T-helper 1 cell treated with Interleukin-12 subunit alpha and Interleukin-12 subunit beta and Interleukin-4 antibody, amounts not matched to agents 30 μg/mL and 1 μg/mL, for 36 hours (primary cell): ENCODE measurements at regions not wholly inside any gene's neighbourhood (a gene's known extent, or its start where the extent isn't known, plus 50 kb on each side); places are given as distances from the start of the nearest gene placed in this dataset.

Source experiments
- H3K27ac Mint-ChIP-seq: one replicate; pipeline ENCODE4 v1.8.0; 2021; ENCODE audit warnings: mild to moderate bottlenecking, mixed read lengths
- H3K27me3 Mint-ChIP-seq: one replicate; pipeline ENCODE4 v1.8.0; 2021; ENCODE audit warnings: low read depth, mixed read lengths
- H3K36me3 Mint-ChIP-seq: one replicate; pipeline ENCODE4 v1.8.0; 2021; ENCODE audit warnings: low read depth, mixed read lengths
- H3K4me1 Mint-ChIP-seq: one replicate; pipeline ENCODE4 v1.8.0; 2021; ENCODE audit warnings: low read depth, mixed read lengths
- H3K4me3 Mint-ChIP-seq: one replicate; pipeline ENCODE4 v1.8.0; 2021; ENCODE audit warnings: mild to moderate bottlenecking, moderate library complexity, mixed read lengths
- H3K9me3 Mint-ChIP-seq: one replicate; pipeline ENCODE4 v1.8.0; 2021; ENCODE audit warnings: mixed read lengths

DNA sequence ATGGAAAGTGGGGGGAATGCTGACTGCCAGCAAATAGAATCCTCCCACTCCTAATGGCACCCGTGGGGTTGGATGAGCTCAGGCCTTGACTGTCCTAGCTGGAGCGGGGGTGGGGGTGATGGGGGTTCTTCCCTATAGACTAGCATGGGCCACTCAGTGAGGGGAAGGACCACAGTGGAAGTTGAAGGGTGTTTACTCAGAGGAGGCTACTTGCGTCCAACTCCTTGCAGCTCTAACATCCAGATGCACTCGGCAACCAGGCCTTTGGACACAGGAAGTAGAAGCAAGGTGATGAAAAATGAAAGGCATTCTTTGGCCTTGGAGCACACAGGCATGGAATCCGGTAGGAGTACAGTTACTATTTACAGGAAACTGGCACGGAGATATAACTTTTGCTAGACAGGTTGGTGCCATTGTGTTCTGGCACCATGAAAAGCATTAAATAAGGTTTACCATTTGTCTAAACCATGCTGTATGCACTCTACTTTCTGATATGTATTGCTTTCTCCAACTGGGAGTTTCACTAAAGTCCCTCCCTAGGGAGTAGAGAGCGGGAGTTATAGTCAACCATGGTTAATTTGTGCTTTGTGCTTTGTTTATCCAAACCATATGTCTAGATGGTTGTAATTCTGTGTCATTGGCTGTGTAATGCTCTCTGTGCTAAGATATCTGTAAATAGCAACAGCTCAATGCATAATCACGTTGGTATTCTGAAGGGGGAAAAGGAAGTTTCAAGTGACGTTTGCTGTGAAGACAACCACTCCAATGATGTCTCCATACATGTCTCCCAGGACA, 125.3 kb downstream of the TSHZ3 start:
- H3K4me1 Mint-ChIP-seq = peaks cover 14% of the 10 kb centered on the region
- H3K27me3 Mint-ChIP-seq = peaks cover 7% of the 10 kb centered on the region
- H3K4me3 Mint-ChIP-seq = no peak overlapping the region
- H3K9me3 Mint-ChIP-seq = peaks cover 27% of the 10 kb centered on the region
- peaks cover 3% of the 10 kb centered on the region for H3K36me3 Mint-ChIP-seq
- H3K27ac Mint-ChIP-seq = no peak overlapping the region

DNA sequence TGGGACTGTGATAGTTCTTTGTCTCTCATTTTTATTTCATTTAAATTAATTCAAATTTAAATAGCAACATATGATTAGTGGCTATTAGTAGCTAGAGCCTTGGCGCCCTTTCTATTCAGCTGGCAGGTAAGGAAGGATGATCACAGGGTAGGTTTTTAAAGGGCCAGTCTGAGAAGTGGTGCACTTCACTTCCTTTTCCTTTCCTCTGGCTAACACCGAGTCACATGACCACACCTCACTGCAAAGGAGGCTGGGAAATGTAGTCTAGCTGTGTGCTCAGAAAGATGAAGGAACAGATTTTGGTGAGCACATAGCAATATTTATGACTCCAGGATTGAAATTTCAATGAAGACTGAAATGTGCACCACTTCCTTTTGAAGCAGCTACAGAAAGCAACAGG, 128.7 kb downstream of the TSHZ3 start:
- H3K27me3 Mint-ChIP-seq = peaks cover 3% of the 10 kb centered on the region
- peaks cover 14% of the 10 kb centered on the region for H3K4me1 Mint-ChIP-seq
- H3K9me3 Mint-ChIP-seq = peaks cover 23% of the 10 kb centered on the region
- peak overlapping the region; percentile 20 for H3K27ac Mint-ChIP-seq
- peaks cover 3% of the 10 kb centered on the region for H3K36me3 Mint-ChIP-seq
- H3K4me3 Mint-ChIP-seq = no peak overlapping the region

DNA sequence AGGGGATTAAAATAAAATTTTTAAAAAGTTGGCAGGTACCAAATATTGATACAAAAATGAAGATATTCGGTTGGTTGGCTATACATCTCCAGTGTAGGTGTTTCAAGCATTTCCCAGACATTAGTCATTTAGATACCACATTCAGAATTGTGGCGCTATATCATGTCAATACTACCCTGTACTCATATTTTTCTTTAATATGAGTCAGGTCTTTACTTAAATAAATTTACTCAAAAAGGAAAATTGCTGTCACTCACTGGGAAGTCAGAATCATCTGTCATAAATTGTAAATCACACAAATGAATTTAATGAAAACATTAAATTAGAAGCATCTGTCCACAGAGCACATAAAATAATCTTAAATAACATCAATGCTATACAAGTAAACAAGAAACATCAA, 134.2 kb downstream of the TSHZ3 start:
- H3K4me3 Mint-ChIP-seq = no peak overlapping the region
- peaks cover 30% of the 10 kb centered on the region for H3K4me1 Mint-ChIP-seq

GRCh38 chr19:31214086-31214485, 135.2 kb downstream of the TSHZ3 start:
- peak overlapping the region; percentile 74 for H3K4me3 Mint-ChIP-seq

More for the DNA sequence above, 134.2 kb downstream of the TSHZ3 start:
- Mint-ChIP-seq H3K9me3 (peaks cover 15% of the 10 kb centered on the region), H3K27me3 (no peaks in the 10 kb centered on the region), H3K36me3 (peaks cover 14% of the 10 kb centered on the region), H3K27ac (peak overlapping the region; percentile 72)

GRCh38 chr19:31211088-31211487, 138.1 kb downstream of the TSHZ3 start:
- Mint-ChIP-seq H3K9me3 (peaks cover 15% of the 10 kb centered on the region), H3K36me3 (peaks cover 14% of the 10 kb centered on the region), H3K4me3 (no peak overlapping the region), H3K27me3 (peaks cover 2% of the 10 kb centered on the region), H3K4me1 (peaks cover 34% of the 10 kb centered on the region), H3K27ac (no peak overlapping the region)

More at GRCh38 chr19:31214086-31214485, 135.2 kb downstream of the TSHZ3 start:
- Mint-ChIP-seq H3K36me3 (peaks cover 14% of the 10 kb centered on the region), H3K27ac (peak overlapping the region; percentile 97), H3K4me1 (peaks cover 34% of the 10 kb centered on the region), H3K9me3 (peaks cover 13% of the 10 kb centered on the region), H3K27me3 (no peaks in the 10 kb centered on the region)

GRCh38 chr19:31205887-31206518, 143.2 kb downstream of the TSHZ3 start:
- Mint-ChIP-seq H3K36me3 (no peaks in the 10 kb centered on the region), H3K27me3 (peaks cover 36% of the 10 kb centered on the region), H3K4me1 (peaks cover 8% of the 10 kb centered on the region)

DNA sequence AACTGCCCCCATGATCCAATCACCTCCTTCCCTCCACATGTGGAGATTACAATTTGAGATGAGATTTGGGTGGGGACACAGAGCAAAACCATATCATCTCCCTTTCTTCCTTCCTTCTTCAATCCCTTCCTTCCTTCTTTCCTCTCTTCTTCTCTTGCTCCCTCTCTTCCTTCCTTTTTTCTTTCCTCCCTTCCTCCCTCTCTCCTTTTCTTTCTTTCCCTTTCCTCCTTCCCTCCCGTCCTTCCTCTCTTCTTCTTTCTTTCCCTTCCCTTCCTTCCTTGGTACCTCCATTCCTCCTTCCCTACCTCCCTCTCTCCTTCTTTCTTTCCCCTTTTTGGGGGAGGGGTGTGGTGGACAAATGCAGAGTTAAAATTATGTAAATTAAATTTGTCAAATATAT, 145.1 kb downstream of the TSHZ3 start:
- Mint-ChIP-seq H3K4me1 (no peaks in the 10 kb centered on the region), H3K4me3 (no peak overlapping the region), H3K9me3 (peaks cover 2% of the 10 kb centered on the region), H3K27ac (no peak overlapping the region), H3K36me3 (no peaks in the 10 kb centered on the region), H3K27me3 (peaks cover 53% of the 10 kb centered on the region)

More at GRCh38 chr19:31205887-31206518, 143.2 kb downstream of the TSHZ3 start:
- peaks cover 3% of the 10 kb centered on the region for H3K9me3 Mint-ChIP-seq
- no peak overlapping the region for H3K27ac Mint-ChIP-seq
- no peak overlapping the region for H3K4me3 Mint-ChIP-seq

DNA sequence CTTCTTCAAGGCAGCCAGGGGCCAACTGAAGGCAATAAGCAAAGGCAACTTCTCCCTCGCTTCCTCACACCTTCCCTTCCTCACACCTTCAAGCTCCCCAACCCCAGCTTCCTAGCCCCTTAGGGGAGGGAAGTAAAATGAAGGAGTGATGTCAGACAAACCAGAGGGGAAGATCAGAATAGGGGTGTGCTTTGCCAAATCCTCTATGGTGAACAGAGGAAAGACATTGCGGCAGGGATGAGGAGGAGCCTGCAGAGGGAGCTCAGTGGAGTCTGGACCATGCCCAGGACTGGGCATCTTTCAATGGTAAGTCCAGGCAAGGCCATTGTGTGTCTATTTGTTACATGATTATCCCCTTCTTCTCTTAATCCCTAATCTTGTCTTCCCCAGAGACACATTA, 164.0 kb downstream of the TSHZ3 start:
- Mint-ChIP-seq H3K36me3 (no peaks in the 10 kb centered on the region), H3K9me3 (peaks cover 4% of the 10 kb centered on the region), H3K4me3 (no peak overlapping the region), H3K27me3 (peaks cover 26% of the 10 kb centered on the region), H3K4me1 (no peaks in the 10 kb centered on the region), H3K27ac (no peak overlapping the region)

DNA sequence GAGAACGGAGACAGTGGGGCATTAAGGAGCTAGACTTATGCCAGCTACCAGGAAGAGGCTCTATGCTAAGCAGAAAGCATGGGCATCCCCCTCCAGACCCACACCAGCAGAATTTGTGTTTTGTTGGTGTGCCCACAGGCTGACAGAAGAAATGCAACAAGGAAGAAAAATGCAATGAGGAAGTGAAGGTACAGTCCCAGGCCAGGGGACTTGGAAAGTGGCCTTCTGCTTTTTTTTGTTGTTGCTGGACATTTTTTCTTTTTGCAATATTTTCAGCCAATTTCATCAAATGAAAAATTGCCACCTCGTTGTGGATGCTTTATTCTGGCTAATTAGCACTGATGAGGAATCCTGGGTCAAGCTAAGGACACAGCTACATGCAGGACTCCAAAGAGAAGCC, 167.7 kb downstream of the TSHZ3 start:
- Mint-ChIP-seq H3K27ac (no peak overlapping the region), H3K9me3 (no peaks in the 10 kb centered on the region), H3K4me1 (no peaks in the 10 kb centered on the region), H3K27me3 (peaks cover 8% of the 10 kb centered on the region), H3K36me3 (no peaks in the 10 kb centered on the region), H3K4me3 (no peak overlapping the region)

DNA sequence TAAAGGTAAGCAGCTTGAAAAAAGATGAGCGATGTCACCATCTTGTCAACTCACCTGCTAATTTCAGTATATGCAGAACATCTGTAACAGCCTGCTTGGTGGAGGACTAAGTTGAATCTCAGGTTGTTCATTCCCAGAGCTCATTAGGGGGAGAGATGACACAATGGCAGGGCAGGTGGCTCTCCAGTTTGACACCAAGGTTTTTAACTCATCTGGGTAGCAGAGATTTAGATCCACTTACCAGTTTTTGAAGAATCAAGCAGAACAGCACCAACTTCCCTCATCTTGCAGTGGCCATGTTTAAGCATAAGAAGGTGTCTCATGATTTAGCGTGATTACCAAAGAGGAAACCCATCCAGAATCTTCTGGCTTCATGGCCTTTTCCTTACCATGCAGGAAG, 168.3 kb downstream of the TSHZ3 start:
- H3K36me3 Mint-ChIP-seq = no peaks in the 10 kb centered on the region
- no peak overlapping the region for H3K27ac Mint-ChIP-seq
- H3K4me3 Mint-ChIP-seq = no peak overlapping the region

GRCh38 chr19:31179471-31179852, 169.8 kb downstream of the TSHZ3 start:
- H3K36me3 Mint-ChIP-seq = no peaks in the 10 kb centered on the region
- no peaks in the 10 kb centered on the region for H3K27me3 Mint-ChIP-seq
- no peaks in the 10 kb centered on the region for H3K4me1 Mint-ChIP-seq
- H3K27ac Mint-ChIP-seq = no peak overlapping the region
- H3K4me3 Mint-ChIP-seq = no peak overlapping the region
- H3K9me3 Mint-ChIP-seq = no peaks in the 10 kb centered on the region

More for the DNA sequence above, 168.3 kb downstream of the TSHZ3 start:
- Mint-ChIP-seq H3K4me1 (no peaks in the 10 kb centered on the region), H3K9me3 (no peaks in the 10 kb centered on the region), H3K27me3 (peaks cover 6% of the 10 kb centered on the region)

DNA sequence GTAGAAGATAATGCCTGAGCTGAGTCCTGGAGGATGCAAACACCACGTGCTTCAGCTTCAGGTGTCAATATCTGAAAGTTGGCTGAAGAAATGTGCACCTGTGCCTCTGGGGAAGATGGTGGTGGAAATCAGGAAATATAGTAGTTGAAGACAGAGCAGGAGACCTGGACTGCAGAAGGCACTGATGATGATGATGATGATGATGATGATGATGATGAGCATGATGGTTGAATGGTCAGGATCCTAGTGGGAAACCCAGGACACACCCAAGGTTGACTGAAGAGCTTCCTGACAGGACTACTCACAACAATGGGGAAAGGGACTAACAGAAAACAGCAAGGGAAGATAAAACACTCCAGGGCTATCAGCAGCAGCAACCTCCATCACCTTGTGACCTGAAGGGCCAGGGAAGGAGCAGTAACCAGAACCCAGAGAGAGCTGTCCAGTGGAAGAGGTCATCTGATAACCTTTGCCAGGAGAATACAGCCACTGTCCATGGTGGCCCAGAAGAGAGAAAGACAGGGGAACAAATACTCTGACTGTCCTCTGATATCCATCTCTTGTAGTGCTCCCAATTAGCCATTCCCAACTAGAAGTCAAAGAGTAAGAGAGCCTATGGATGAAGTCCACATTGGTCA, 170.3 kb downstream of the TSHZ3 start:
- H3K4me3 Mint-ChIP-seq = no peak overlapping the region
- H3K4me1 Mint-ChIP-seq = no peaks in the 10 kb centered on the region
- H3K36me3 Mint-ChIP-seq = no peaks in the 10 kb centered on the region
- H3K9me3 Mint-ChIP-seq = no peaks in the 10 kb centered on the region
- H3K27ac Mint-ChIP-seq = no peak overlapping the region
- H3K27me3 Mint-ChIP-seq = no peaks in the 10 kb centered on the region

GRCh38 chr19:31177246-31177645, 172.0 kb downstream of the TSHZ3 start:
- H3K4me3 Mint-ChIP-seq = no peak overlapping the region
- H3K36me3 Mint-ChIP-seq = no peaks in the 10 kb centered on the region
- H3K27ac Mint-ChIP-seq = no peak overlapping the region
- H3K9me3 Mint-ChIP-seq = no peaks in the 10 kb centered on the region
- peaks cover 7% of the 10 kb centered on the region for H3K27me3 Mint-ChIP-seq
- H3K4me1 Mint-ChIP-seq = no peaks in the 10 kb centered on the region

GRCh38 chr19:31175564-31176348, 173.5 kb downstream of the TSHZ3 start:
- Mint-ChIP-seq H3K27ac (no peak overlapping the region), H3K4me1 (no peaks in the 10 kb centered on the region), H3K36me3 (no peaks in the 10 kb centered on the region), H3K4me3 (no peak overlapping the region), H3K27me3 (peaks cover 7% of the 10 kb centered on the region), H3K9me3 (no peaks in the 10 kb centered on the region)
